Smooth muscle cell (in vitro differentiated cells): ENCODE measurements at regions not wholly inside any gene's neighbourhood (a gene's known extent, or its start where the extent isn't known, plus 50 kb on each side); places are given as distances from the start of the nearest gene placed in this dataset.

ENCODE experiments used
- DNase-seq: peaks from one replicate; lab custom pipeline; 2025; ENCODE audit not compliant: unreplicated experiment; lab: John Stamatoyannopoulos, UW
- H2AFZ ChIP-seq: fragments of 200-600 bp; sonication (generic); 2 replicates; pipeline ENCODE4 v1.6.0; 2016; ENCODE audit warnings: antibody characterized with exemption, low read depth, mild to moderate bottlenecking
- H3F3A ChIP-seq: fragments of 200-600 bp; sonication (generic); 2 replicates; pipeline ENCODE4 v1.6.0; 2017; ENCODE audit warnings: antibody characterized with exemption, low read depth
- H3K27ac ChIP-seq: fragments of 200-600 bp; sonication (generic); 2 replicates; pipeline ENCODE4 v1.5.1; 2016; ENCODE audit warnings: low read depth, mild to moderate bottlenecking
- H3K27me3 ChIP-seq: fragments of 200-600 bp; sonication (generic); 2 replicates; pipeline ENCODE4 v1.6.1; 2016; ENCODE audit warnings: low read depth, mild to moderate bottlenecking
- H3K36me3 ChIP-seq: fragments of 200-600 bp; sonication (generic); 2 replicates; pipeline ENCODE4 v1.5.1; 2016; ENCODE audit warnings: low read depth
- H3K4me1 ChIP-seq: fragments of 200-600 bp; sonication (generic); 2 replicates; pipeline ENCODE4 v1.5.1; 2016; ENCODE audit warnings: low read depth
- H3K4me2 ChIP-seq: fragments of 200-600 bp; sonication (generic); 2 replicates; pipeline ENCODE4 v1.6.0; 2016; ENCODE audit warnings: mild to moderate bottlenecking
- H3K4me3 ChIP-seq: fragments of 200-600 bp; sonication (generic); 2 replicates; pipeline ENCODE4 v1.5.1; 2016; ENCODE audit warnings: mild to moderate bottlenecking
- H3K79me2 ChIP-seq: fragments of 200-600 bp; sonication (generic); 2 replicates; pipeline ENCODE4 v1.6.0; 2016; ENCODE audit warnings: low read depth, mild to moderate bottlenecking
- H3K9ac ChIP-seq: fragments of 200-600 bp; sonication (generic); 2 replicates; pipeline ENCODE4 v1.6.0; 2016; ENCODE audit warnings: low read depth
- H3K9me3 ChIP-seq: fragments of 200-600 bp; sonication (generic); replicated peaks from 2 replicates; pipeline ENCODE4 v1.5.1; 2016; ENCODE audit warnings: low read depth
- H4K20me1 ChIP-seq: fragments of 200-600 bp; sonication (generic); 2 replicates; pipeline ENCODE4 v1.6.0; 2016; ENCODE audit warnings: low read depth
- WGBS: methylation state at CpG from one replicate; pipeline ENCODE4 v1.1.7; 2016; ENCODE audit warnings: low lambda C conversion rate; 5-methylcytosine and 5-hydroxymethylcytosine counted together
- TF ChIP-seq, protein P1 (sequence below): fragments of 200-600 bp; sonication (generic); IDR thresholded peaks from 2 replicates; pipeline ENCODE4 v1.5.1; 2017; ENCODE audit warnings: borderline replicate concordance, mild to moderate bottlenecking, antibody characterized with exemption; ENCODE audit not compliant: insufficient read depth, poor library complexity, severe bottlenecking

DNA sequence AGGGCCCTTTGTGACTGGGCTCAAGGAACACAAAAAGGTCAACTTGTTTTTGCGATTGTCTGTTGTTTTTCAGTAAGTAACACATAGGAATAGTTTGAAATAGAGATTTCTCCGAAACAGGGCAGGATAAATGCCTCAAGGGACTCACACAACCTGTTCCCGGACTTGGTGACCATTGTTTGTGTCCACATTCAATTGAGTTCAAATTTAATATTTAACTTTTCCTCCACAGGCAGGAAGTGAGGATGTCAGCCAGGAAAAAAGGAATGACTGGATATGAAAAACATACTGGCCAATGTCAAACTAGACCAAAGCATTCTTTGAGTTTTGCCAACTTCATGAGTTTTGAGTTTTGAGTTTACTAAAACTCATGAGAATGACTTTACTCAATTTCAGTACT is 72.7 kb downstream of the SPATA31C2 start:
- DNase-seq: no peak
- H3K4me2 ChIP-seq: no peak overlapping the region
- 89% methylated on average over 3 of the region's 3 CpGs for WGBS

DNA sequence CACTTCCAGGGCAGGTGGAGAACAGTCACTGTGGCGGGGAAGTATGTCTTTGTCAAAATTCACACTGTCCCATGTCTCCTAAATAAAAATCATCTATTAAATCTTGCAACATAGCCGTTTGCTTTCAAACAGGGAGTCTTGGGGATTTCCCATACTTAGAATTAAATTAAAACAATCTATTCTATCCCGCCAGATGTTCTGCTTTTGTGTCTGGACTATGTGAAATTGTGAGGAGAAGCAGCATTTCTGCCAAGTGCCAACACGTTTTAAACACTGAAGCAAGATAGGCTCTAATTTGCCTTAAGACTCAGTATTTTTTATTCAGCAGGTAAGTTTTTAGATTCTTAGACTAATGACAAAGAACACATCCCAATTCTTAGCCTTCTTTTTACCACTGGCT is 73.7 kb downstream of the SPATA31C2 start:
- Histone ChIP-seq H3K36me3 (no peaks in the 10 kb centered on the region), H3K27ac (no peak overlapping the region), H3K4me1 (no peaks in the 10 kb centered on the region), H3K4me2 (no peak overlapping the region), H3K27me3 (no peaks in the 10 kb centered on the region), H3K9me3 (no peaks in the 10 kb centered on the region), H2AFZ (no peak overlapping the region), H3K9ac (no peak overlapping the region), H3K79me2 (no peaks in the 10 kb centered on the region), H3F3A (peaks cover 5% of the 10 kb centered on the region), H4K20me1 (no peaks in the 10 kb centered on the region), H3K4me3 (no peak overlapping the region)
- DNase-seq: no peak
- TF ChIP-seq, protein P1, sequence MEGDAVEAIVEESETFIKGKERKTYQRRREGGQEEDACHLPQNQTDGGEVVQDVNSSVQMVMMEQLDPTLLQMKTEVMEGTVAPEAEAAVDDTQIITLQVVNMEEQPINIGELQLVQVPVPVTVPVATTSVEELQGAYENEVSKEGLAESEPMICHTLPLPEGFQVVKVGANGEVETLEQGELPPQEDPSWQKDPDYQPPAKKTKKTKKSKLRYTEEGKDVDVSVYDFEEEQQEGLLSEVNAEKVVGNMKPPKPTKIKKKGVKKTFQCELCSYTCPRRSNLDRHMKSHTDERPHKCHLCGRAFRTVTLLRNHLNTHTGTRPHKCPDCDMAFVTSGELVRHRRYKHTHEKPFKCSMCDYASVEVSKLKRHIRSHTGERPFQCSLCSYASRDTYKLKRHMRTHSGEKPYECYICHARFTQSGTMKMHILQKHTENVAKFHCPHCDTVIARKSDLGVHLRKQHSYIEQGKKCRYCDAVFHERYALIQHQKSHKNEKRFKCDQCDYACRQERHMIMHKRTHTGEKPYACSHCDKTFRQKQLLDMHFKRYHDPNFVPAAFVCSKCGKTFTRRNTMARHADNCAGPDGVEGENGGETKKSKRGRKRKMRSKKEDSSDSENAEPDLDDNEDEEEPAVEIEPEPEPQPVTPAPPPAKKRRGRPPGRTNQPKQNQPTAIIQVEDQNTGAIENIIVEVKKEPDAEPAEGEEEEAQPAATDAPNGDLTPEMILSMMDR: no peak
- WGBS: 88% methylated on average over 4 of the region's 4 CpGs

More for the DNA sequence above, 72.7 kb downstream of the SPATA31C2 start:
- Histone ChIP-seq H3K27me3 (no peaks in the 10 kb centered on the region), H3K79me2 (no peaks in the 10 kb centered on the region), H3F3A (no peaks in the 10 kb centered on the region), H3K36me3 (no peaks in the 10 kb centered on the region), H3K9me3 (no peaks in the 10 kb centered on the region), H3K27ac (no peak overlapping the region), H2AFZ (no peak overlapping the region), H4K20me1 (no peaks in the 10 kb centered on the region), H3K9ac (no peak overlapping the region), H3K4me3 (no peak overlapping the region), H3K4me1 (no peaks in the 10 kb centered on the region)
- TF ChIP-seq, protein P1: no peak

DNA sequence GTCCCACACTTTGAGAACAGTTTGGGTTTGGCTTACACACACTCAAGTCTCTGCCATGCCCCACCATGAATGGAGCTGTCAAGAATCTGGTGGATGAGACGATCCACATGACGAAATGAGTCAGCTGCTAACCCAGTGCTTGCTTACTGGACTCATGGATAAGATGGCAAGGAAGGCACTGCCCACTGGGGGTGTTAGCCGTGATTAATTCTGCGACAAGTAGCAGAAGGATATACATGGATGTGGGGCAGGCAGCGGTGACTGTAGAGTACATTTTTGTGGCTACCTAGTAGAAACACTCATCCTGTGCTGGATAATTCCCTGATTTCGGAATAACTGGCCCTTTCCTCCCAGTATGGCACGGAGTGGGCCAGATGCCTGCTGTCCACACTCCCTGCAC is 77.5 kb downstream of the SPATA31C2 start:
- Histone ChIP-seq H3K36me3 (no peaks in the 10 kb centered on the region), H3K9ac (peak overlapping the region; percentile 49), H3K4me2 (peak overlapping the region; percentile 20), H3K9me3 (no peaks in the 10 kb centered on the region), H3F3A (peaks cover 9% of the 10 kb centered on the region), H2AFZ (no peak overlapping the region), H3K27ac (peak overlapping the region; percentile 88), H3K79me2 (no peaks in the 10 kb centered on the region), H3K27me3 (no peaks in the 10 kb centered on the region), H4K20me1 (no peaks in the 10 kb centered on the region), H3K4me1 (no peaks in the 10 kb centered on the region), H3K4me3 (no peak overlapping the region)
- 35% methylated on average over 7 of the region's 7 CpGs for WGBS
- DNase-seq: no peak
- TF ChIP-seq, protein P1: no peak

- Histone ChIP-seq H4K20me1 (no peaks in the 10 kb centered on the region), H3K27me3 (no peaks in the 10 kb centered on the region), H3F3A (peaks cover 9% of the 10 kb centered on the region), H3K36me3 (no peaks in the 10 kb centered on the region), H3K9ac (no peak overlapping the region), H2AFZ (no peak overlapping the region), H3K27ac (no peak overlapping the region), H3K4me2 (no peak overlapping the region), H3K9me3 (no peaks in the 10 kb centered on the region), H3K79me2 (no peaks in the 10 kb centered on the region), H3K4me1 (no peaks in the 10 kb centered on the region), H3K4me3 (no peak overlapping the region)
- WGBS: 84% methylated on average over 3 of the region's 3 CpGs
- TF ChIP-seq, protein P1: no peak
- DNase-seq: no peak
Measured at GRCh38 chr9:88059469-88059868, 78.8 kb downstream of the SPATA31C2 start.
